ENCODE measurements at regions not wholly inside any gene's neighbourhood (a gene's known extent, or its start where the extent isn't known, plus 50 kb on each side); places are given as distances from the start of the nearest gene placed in this dataset.
"Not testable (repeated sequence)": the region's sequence is repeated elsewhere in the genome, so short reads cannot be mapped to it uniquely, and the experiment has no call there.

DNA sequence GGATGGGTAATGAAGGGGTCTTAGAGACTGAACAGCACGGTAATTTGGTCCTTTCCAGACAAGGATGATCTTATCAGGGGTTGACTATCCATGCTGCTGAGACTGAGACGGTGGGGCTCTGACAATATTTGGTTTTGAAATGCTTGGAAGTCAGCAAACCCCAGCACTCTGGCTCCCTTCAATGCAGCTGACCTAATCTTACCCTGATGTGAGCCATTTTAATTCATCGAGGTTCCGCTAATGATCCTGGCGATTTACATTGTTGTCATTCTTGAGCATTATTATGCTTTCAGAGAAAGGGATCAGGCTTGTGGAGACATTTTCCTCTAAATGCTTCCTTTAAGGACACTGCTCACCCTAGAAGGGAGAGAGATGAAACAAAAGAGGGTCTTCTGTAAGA, 114.6 kb upstream of the BMPER start:
- ATAC-seq: no peak

GRCh38 chr7:33792041-33792440, 113.3 kb upstream of the BMPER start:
- ATAC-seq: no peak

GRCh38 chr7:33792547-33793105, 112.7 kb upstream of the BMPER start:
- no peak for ATAC-seq

DNA sequence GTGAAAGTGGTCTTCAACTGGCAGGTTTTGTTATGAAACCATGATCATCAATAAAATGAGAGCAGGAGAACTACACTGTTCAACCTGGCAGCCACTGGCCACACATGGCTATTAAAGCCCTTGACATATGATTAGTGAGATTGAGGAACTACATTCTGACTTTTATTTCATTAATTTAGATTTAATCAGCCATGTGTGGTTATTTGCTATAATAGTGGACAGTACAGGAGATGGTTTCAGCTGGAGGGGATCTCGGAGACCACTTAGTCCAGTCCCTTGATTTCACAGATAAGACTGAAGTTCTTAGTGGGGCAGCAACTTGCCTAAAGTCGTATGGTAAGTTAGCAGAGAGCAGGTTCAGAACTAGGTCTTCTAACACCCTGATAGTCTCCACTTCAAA, 111.7 kb upstream of the BMPER start:
- no peak for ATAC-seq

DNA sequence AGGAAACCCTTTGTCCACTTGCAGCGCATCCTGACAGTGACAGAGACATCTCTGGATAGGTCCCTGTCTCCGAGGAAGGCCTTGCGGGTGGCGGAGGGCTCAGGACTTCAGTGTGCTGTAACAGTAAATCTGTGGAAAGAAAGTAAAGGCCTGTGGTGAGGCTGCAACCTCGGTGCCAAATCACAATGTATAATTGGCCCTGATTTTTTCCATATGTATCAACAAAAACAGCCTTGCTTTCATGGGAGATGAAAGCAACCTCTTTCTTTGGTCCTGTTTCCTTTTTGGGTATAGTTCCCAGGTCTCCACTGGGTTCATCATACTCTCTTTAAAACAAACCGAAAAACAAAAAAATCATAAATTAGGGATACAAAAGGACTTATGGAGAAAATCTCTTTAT, 110.9 kb upstream of the BMPER start:
- no peak for ATAC-seq

DNA sequence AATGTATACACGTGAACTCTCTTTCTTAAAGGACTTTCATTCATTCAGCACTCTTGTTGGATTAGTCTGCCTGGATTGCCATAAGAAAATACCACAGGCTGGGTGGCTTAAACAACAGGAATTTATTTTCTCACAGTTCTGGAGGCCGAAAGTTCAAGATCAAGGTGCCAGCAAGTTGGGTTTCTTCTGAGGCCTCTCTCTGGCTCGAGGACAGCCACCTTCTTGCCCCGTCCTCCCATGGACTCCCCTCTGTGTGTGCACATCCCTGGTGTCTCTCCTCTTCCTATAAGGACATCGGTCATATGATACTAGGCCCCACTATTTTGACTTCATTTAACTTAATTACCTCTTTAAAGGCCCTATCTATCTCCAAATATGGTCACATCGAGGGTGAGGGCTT, 110.4 kb upstream of the BMPER start:
- ATAC-seq: no peak

GRCh38 chr7:33796538-33796937, 108.8 kb upstream of the BMPER start:
- no peak for ATAC-seq

DNA sequence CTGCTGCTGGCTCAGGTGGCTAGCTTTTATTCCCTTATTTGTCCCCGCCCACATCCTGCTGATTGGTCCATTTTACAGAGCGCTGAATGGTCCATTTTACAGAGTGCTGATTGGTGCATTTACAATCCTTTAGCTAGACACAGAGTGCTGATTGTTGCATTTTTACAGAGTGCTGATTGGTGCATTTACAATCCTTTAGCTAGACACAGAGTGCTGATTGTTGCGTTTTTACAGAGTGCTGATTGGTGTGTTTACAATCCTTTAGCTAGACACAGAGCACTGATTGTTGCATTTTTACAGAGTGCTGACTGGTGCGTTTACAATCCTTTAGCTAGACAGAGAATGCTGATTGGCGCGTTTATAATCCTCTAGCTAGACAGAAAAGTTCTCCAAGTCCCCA, 107.8 kb upstream of the BMPER start:
- not testable (repeated sequence) for ATAC-seq

DNA sequence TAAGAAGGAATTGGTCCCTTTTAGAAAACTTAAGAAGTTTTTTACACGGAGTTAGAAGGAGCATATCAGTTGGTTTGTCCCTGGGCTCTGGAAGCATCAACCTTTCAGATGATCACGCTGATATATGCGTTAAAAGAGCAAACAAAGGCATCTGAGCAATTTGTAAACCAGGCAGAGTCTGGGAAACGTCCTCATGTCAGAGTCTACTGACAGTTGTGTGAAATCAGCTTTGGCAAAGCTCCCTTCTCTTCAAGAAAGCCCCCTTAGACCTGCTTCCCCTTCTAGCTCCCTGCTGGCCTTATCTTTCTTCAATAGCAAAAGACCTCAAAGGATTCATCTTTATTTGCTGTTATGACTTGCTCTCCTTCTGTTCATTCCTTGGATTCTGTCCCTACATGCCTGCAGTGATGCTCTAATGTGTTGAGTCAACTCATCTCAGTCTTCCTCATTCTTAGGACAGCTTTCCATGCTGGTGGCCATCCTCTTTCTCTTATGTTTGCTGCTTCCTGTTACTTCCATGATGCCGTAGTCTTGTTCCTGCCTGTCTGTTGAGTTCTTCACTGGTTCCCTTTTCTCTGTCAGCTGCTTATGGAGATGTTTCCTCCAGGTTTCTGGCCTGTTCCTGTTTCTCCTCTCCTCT, 106.5 kb upstream of the BMPER start:
- no peak for ATAC-seq

GRCh38 chr7:33799766-33800165, 105.6 kb upstream of the BMPER start:
- no peak for ATAC-seq

- no peak for ATAC-seq
These were observed 102.7 kb upstream of the BMPER start for GRCh38 chr7:33802600-33802999.

DNA sequence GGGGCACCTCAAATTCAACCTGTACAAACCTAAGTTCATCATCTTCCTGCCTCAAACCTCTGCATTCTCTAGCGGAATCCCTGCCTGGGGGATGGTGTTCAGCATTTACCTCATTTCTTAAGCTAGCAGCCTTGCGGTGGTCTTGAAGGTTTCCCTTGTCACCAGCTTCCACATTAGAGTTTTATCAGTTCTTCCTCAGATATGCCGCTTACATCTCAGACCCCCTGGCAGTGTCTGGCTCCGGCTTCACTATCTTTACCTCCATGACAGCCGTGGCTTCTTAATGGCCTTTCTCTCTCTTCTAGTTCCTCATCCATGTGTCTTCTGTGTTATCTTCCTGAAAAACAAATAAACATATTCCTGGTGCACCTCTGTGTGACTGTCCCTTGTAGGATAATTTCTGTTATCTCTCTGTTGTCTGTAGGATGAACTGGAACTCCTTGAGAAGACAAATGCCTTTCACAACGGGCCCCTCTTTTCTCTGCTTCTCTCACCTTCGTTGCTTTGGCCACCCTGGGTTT, 101.1 kb upstream of the BMPER start:
- ATAC-seq: no peak

DNA sequence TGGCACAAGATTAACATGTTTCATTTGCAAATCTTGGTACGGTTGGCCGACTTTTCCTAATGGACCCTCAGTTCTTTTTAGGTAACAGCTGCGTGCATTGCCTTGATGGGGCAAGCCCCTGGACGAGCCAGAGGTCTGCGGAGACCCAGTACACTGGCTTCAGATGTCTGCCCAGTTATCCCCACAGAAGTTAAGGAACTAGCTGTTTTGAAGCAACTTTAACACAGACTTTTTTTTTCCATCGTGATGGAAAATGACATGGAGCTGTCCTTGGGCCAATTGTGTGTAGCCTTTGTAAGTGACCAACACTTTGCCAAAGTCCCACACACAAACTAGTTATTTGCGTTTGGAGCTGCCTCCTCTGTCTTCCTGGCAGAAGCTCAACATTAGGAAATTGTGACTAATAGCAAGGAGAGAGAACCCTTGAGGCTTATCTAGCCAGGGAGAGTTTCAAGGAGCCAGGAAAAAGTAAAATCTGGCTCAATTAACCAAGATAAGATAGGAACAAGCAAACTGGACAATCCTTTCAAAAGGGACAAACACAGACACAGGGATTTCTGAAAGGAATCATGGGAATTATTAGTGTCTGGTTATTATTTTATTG, 99.6 kb upstream of the BMPER start:
- ATAC-seq: no peak

- no peak for ATAC-seq
These were observed 98.8 kb upstream of the BMPER start for GRCh38 chr7:33806298-33807154.

DNA sequence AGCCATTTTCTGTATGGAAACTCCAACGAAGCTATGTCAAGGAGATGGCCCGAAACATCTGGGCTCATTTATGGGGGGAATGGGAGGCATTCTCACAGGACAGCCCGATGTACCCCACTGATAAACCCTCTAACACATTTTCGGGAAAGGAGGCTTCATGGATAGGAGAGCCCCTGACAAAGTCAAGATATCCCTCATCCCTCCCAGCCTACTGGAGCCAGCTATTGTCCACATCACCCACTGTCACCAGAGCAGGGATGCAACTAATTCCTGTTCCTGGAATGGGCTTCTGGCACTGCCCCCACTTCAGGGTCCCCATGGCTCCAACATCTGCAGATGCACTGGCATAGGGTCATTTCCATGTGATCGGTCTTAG, 98.2 kb upstream of the BMPER start:
- ATAC-seq: no peak

DNA sequence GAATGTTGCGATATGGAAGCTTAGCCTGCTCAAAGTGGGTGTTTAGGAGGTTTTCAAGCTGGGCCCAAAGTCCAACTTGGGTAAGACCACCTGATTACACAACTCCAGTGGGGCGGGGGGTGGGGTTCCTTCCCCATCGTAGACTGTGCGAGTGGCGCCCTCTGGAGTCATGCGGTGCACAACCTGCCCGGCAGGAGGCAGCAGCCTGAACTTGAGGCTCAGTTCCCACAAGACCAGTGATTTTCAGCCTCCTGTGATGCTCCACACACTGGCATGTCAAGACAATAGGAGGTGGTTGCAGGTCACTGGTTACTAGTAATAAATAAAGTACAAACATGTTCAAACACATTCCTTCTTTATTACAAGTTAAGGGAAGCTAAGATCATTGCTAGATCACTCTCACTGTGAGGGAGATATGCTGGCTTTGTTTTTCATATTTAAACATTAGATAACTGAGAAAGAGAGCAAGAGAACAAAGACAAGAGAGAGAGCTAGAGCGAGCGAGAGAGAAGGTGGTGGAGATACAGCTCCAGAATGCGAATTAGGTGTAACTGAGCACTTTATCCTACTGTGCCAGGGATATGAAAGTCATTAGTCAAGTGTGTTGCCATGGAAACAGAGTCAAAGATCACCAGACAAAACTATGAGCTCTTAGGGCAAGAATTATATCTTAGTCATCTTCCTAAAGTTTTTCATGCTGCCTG, 97.4 kb upstream of the BMPER start:
- ATAC-seq: peak; percentile 84

- ATAC-seq: no peak
These were observed 96.1 kb upstream of the BMPER start for GRCh38 chr7:33809228-33809627.

DNA sequence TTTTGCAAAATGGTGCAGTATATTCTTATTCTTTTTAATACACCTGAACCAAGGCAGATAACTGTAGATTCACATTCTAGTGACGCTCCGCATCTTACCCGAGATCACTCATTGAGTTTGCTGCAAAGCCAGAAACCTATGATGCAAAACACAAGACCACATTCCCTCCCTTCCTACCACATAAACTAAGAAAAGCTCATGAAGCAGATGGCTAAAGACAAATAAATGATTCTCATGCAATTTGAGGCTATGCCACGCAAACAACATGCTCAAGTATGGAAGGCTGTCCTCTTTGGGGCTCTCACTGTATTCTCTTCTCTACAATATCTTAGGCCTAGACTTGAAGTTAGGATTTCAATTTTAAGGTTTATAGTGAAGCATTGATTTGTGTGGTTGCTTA, 95.0 kb upstream of the BMPER start:
- no peak for ATAC-seq

- ATAC-seq: no peak
These were observed 92.0 kb upstream of the BMPER start for GRCh38 chr7:33813331-33813730.

DNA sequence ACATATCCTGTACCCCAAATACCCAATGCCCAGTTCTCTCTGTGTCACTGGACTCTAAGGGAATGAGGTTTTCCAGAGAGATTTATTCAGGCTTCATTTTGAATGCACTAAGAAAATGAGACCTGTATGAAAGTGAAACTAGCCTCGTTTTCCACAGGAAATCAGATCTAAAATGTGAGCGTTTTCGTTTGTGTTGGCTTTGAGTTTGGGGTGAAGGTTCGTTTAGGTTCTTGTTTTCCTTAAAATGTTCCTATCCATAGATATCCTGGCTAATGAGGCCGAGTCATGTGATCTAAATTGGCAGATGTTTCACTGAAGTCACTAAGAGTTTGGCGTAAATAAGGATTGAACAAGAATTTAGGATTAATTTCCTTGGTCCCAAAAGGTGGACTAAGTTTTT, 90.9 kb upstream of the BMPER start:
- no peak for ATAC-seq

- no peak for ATAC-seq
These were observed 90.4 kb upstream of the BMPER start for GRCh38 chr7:33814936-33815335.

GRCh38 chr7:33815336-33815735, 90.0 kb upstream of the BMPER start:
- ATAC-seq: no peak

GRCh38 chr7:33816106-33816505, 89.2 kb upstream of the BMPER start:
- no peak for ATAC-seq
